Right kidney (tissue), 1 donor: ENCODE measurements at regions not wholly inside any gene's neighbourhood (a gene's known extent, or its start where the extent isn't known, plus 50 kb on each side); places are given as distances from the start of the nearest gene placed in this dataset.
A peak's percentile ranks its signal among the peaks of the same experiment; 100 is the strongest.
"Not testable (repeated sequence)": the region's sequence is repeated elsewhere in the genome, so short reads cannot be mapped to it uniquely, and the experiment has no call there.

Experiments used
- DNase-seq: peaks from one replicate; pipeline ENCODE4 v3.0.0-alpha.2; 2016

DNA sequence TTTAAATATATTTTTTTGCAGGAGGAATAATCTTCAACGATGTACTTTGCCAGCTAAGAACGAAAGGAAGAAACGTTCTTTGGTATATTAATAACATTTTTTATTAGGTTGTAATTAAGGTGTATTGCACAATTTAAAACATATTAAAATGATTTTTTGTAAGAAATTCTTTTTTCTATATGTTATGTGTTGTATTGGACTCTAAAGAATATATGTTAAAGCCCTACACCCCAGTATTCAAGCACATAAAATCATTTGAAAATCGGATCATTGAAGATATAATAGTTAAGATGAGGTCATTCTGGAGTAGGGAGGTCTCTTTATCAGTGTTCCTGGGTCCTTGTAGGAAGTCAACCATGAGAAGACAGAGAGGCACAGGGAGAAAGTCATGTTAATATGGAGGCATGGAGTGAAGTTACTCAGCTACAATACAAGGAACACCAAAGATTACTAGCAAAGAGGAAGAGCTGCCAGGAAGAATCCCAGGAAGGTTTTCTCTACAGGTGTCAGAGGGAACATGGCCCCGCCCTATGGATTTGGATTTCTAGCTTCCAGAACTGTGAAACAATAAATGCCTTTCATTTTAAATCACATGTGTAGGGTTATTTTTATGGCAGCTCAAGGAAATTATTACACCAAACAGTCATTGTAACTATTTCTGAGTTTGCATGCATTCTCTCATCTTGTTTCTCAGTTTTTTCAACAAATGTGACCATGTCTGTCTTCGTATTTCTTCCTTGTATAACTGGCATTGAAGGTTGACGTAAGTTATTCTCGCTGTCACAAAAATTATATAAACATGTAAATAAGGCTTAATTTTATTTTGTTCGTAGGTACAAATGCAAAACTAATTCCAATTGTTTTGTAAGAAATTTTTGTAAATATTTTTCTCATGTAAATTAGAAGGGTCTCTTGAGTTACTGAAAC lies 75.4 kb upstream of the VPREB1 start:
- DNase-seq = no peak

DNA sequence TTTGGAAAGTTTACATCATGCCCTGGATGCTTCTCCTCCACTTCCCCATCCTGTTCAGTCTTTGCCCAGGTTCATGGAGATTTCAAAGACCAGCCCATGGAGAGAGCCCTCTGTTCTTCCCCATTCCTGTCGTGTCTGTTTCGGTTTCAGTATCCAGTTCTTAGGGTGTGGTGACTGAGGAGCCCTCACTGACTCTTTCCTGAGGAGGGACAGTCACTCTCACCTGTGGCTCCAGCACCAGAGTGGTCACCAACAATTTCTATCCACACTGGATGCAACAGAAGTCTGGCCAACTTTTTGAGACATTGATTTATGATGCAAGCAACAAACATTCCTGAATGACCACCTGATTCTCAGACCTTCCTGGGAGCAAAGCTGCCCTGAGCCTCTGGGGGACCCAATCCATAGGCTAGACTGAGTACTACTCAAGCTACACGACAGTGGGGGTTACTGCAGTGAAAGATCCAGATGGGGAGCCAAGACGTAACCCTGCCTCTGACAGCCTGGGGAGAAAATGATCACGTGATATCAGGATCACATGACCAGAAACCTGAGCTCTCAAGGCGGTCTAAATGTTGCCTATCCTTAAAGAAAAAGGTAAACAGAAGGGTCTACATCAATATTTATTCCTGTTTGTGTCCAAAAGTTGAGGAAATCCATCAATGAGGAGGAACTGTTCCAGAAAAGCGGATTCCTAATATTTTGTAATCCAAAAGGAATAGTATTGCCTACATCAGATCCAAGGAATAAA lies 76.2 kb upstream of the VPREB1 start:
- DNase-seq = no peak

DNA sequence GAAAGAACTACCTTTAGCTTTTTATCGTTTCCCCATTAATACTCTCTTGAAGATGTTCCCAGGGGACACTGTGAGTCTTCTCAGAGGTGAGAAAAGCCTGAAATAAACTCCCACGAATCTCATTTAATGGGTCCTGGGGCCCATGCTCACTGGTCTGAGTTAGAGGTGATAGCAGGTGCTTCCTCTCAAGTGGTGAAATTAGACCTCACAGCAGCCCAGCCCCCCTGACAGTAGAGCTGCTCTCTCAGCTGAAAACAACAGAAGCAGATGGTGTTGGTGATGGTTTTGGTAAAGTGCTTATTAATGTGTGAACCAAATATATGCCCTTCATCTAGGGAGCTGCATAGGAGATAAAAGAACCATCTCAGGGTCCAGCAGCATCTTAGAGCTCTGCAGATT lies 76.8 kb upstream of the VPREB1 start:
- DNase-seq = no peak

DNA sequence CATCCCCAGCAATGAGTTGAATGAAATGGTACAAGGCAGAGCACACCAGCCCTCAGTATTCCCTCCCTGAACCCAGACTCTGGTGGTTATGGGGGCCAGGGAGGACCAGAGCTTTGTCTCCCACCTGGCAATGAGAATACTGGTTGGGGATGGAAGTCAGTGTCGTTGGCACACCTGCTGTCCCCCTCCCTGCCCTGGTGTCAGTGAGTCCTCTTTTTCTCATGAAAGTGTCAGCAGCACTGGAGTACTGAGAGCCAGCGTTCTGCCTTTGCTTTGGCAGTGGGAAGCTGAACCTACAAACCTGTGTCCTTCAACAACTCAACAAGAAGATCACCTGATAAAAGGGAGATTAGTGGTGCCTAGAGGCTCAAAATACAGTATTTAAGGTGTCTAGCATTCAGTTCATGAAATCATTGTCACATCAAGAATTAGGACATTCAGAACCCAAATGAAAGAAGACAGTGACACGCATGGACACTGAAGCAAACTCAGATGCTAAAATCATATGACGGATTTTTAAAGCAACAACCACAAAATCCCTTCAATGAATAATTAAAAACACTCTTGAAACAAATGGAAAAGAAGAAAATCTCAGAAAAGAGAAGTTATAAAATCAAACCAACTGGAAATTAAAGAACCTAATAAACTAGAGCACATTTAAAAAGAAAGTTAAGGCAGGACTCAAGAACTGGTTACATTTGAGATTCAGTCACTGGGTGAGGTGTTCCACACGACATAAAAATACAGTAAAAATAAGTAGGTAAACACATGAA lies 77.5 kb upstream of the VPREB1 start:
- DNase-seq = no peak

- DNase-seq = no peak
Measured at GRCh38 chr22:22165936-22166710, 78.5 kb upstream of the VPREB1 start.

- no peak for DNase-seq
Measured at GRCh38 chr22:22164541-22165272, 79.9 kb upstream of the VPREB1 start.

DNA sequence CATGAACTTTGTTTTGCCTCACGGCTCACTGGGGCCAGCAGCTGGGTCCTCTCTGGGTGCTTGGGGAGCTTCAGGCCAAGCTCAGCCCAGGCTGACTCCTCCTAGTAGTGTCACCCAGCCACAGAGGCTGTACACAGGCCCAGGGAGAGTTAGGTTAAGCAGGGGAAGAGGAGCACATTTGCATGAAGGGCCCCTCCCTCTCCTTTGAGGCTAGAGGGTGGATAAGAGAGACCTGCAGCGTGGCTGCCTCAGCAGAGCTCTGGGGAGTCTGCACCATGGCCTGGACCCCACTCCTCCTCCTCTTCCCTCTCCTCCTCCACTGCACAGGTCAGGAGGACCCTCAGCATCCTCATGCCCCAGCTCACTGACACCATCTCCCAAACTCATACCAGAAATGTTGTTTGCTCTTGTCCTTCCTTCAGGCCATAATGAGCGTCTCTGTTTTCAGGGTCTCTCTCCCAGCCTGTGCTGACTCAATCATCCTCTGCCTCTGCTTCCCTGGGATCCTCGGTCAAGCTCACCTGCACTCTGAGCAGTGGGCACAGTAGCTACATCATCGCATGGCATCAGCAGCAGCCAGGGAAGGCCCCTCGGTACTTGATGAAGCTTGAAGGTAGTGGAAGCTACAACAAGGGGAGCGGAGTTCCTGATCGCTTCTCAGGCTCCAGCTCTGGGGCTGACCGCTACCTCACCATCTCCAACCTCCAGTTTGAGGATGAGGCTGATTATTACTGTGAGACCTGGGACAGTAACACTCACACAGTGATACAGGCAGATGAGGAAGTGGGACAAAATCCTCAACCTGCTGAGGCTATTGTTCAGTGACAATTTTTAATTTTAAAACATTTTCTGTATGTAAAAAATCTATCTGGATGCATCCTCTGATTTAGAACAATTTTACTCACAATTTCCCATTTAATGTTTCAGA lies 82.4 kb upstream of the VPREB1 start:
- no peak for DNase-seq

GRCh38 chr22:22160768-22161167 lies 83.8 kb upstream of the VPREB1 start:
- not testable (repeated sequence) for DNase-seq

DNA sequence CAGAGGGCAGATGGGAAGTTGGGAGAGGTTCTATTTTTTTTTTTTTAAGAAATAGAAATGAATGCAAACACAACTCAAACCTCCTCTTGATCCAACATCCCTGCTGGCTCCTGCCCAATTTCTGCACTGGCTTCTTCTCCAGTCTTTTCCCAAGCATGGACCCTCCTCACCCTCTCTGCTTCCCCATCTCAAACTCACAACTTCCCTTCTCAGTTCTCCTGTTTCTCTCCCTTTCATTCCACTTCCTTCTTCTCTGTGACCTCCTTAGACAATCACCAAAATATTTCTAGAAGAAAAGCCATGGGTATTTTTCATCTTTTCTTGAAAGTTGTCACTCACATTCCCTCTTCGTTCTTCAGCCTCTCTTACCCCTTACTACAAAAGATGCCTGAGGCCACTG lies 85.2 kb upstream of the VPREB1 start:
- DNase-seq = no peak

- no peak for DNase-seq
Measured at GRCh38 chr22:22158965-22159364, 85.6 kb upstream of the VPREB1 start.

DNA sequence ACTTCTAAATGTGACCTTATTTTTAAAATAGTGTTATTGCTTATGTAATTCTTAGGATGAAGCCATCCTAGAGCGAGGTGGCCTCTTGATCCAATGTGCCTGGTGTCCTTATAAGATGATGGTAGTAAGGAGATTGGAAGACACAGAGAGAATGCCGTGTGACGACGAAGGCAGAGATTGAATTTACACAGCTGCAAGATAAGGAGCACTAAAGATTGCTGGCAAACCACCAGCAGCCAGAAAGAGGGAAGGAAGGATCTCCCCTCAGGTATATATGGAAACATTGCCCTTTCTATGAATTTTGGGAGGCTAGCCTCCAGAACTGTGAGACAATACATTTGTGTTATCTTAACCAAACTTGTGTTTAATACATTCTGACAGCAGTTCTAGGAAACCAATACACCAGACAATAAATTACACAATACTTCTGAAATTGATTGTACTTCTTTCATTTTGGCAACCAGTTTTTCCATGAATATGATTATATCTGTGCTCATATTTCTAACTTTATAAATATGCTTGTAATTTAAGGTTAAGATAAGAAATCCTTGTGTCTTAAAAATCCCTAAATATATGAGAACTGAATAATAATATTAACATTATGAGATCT lies 86.3 kb upstream of the VPREB1 start:
- no peak for DNase-seq

DNA sequence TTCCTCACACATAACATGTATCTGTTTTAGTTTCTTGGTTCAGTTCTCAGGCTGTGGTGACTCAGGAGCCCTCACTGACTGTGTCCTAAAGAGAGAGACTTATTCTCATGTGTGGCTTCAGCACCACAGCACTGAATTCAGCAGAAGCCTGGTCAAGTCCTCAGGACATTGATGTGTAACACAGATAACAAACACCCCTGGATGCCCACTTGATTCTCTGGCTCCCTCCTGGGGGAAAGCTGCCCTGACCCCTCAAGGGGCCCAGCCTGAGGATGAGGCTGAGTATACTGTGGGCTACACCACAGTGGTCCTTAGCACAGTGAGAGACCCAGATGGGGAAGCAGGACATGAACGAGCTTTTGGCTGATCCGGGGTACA lies 87.2 kb upstream of the VPREB1 start:
- no peak for DNase-seq

GRCh38 chr22:22156716-22157347 lies 87.8 kb upstream of the VPREB1 start:
- peak; percentile 60 for DNase-seq

- no peak for DNase-seq
Measured at GRCh38 chr22:22156348-22156715, 88.3 kb upstream of the VPREB1 start.

- no peak for DNase-seq
Measured at GRCh38 chr22:22155607-22156006, 89.0 kb upstream of the VPREB1 start.

GRCh38 chr22:22155146-22155545 lies 89.4 kb upstream of the VPREB1 start:
- DNase-seq = no peak

GRCh38 chr22:22154040-22154439 lies 90.5 kb upstream of the VPREB1 start:
- no peak for DNase-seq

DNA sequence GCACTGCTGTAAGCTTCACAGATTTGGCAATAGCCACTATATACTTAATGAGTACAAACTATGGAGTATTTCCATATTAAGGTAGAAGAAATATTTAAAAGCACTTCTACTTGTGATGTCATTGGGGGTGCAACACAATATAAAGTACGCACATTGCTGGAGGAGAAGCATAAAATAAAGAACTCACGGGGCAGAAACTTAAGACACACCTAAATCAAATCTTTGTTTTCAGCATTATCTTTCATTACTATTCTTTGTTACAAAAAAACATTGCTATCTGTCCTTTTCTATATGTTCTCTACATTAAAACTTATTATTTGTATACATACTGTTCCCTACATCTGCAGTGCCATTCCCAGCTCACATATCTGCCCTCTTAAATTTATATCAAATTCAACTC lies 93.3 kb upstream of the VPREB1 start:
- DNase-seq = no peak

- no peak for DNase-seq
Measured at GRCh38 chr22:22150457-22150856, 94.1 kb upstream of the VPREB1 start.
